ENCODE measurements at regions not wholly inside any gene's neighbourhood (a gene's known extent, or its start where the extent isn't known, plus 50 kb on each side); places are given as distances from the start of the nearest gene placed in this dataset.
"Not testable (repeated sequence)": the region's sequence is repeated elsewhere in the genome, so short reads cannot be mapped to it uniquely, and the experiment has no call there.

GRCh38 chr15:62683192-62683591 is 359.4 kb upstream of the TPM1 start:
- DNase-seq (ENCODE audit: low read depth) = not testable (repeated sequence)

- peak; percentile 16 for DNase-seq (ENCODE audit: low read depth)
Measured at GRCh38 chr15:62684123-62684808, 358.3 kb upstream of the TPM1 start.

GRCh38 chr15:62691008-62691407 is 351.5 kb upstream of the TPM1 start:
- DNase-seq (ENCODE audit: low read depth) = no peak

GRCh38 chr15:62697636-62698035 is 344.9 kb upstream of the TPM1 start:
- DNase-seq (ENCODE audit: low read depth) = no peak

GRCh38 chr15:62698646-62699045 is 343.9 kb upstream of the TPM1 start:
- no peak for DNase-seq (ENCODE audit: low read depth)

GRCh38 chr15:62706317-62706716 is 336.2 kb upstream of the TPM1 start:
- DNase-seq (ENCODE audit: low read depth) = peak; percentile 16

GRCh38 chr15:62708470-62708869 is 334.1 kb upstream of the TPM1 start:
- no peak for DNase-seq (ENCODE audit: low read depth)

- no peak for DNase-seq (ENCODE audit: low read depth)
Measured at GRCh38 chr15:62709261-62709660, 333.3 kb upstream of the TPM1 start.

GRCh38 chr15:62711691-62712454 is 330.7 kb upstream of the TPM1 start:
- DNase-seq (ENCODE audit: low read depth) = no peak

GRCh38 chr15:62712455-62712839 is 330.1 kb upstream of the TPM1 start:
- DNase-seq (ENCODE audit: low read depth) = no peak

- DNase-seq (ENCODE audit: low read depth) = no peak
Measured at GRCh38 chr15:62715946-62716345, 326.6 kb upstream of the TPM1 start.

GRCh38 chr15:62717496-62717895 is 325.1 kb upstream of the TPM1 start:
- DNase-seq (ENCODE audit: low read depth) = no peak

- no peak for DNase-seq (ENCODE audit: low read depth)
Measured at GRCh38 chr15:62719316-62719715, 323.2 kb upstream of the TPM1 start.

GRCh38 chr15:62722237-62722636 is 320.3 kb upstream of the TPM1 start:
- DNase-seq (ENCODE audit: low read depth) = no peak

- DNase-seq (ENCODE audit: low read depth) = no peak
Measured at GRCh38 chr15:62726461-62726860, 316.1 kb upstream of the TPM1 start.

GRCh38 chr15:62727501-62727900 is 315.0 kb upstream of the TPM1 start:
- no peak for DNase-seq (ENCODE audit: low read depth)

GRCh38 chr15:62730825-62731224 is 311.7 kb upstream of the TPM1 start:
- DNase-seq (ENCODE audit: low read depth) = no peak

GRCh38 chr15:62732078-62732477 is 310.5 kb upstream of the TPM1 start:
- DNase-seq (ENCODE audit: low read depth) = peak; percentile 36

GRCh38 chr15:62734706-62735105 is 307.8 kb upstream of the TPM1 start:
- no peak for DNase-seq (ENCODE audit: low read depth)

GRCh38 chr15:62736756-62737155 is 305.8 kb upstream of the TPM1 start:
- no peak for DNase-seq (ENCODE audit: low read depth)

- DNase-seq (ENCODE audit: low read depth) = no peak
Measured at GRCh38 chr15:62737551-62737950, 305.0 kb upstream of the TPM1 start.

GRCh38 chr15:62739082-62739481 is 303.5 kb upstream of the TPM1 start:
- peak; percentile 82 for DNase-seq (ENCODE audit: low read depth)

- no peak for DNase-seq (ENCODE audit: low read depth)
Measured at GRCh38 chr15:62739507-62739906, 303.0 kb upstream of the TPM1 start.

Data from LHCN-M2 (cell line).